WTC11 (cell line): ENCODE measurements at regions not wholly inside any gene's neighbourhood (a gene's known extent, or its start where the extent isn't known, plus 50 kb on each side); places are given as distances from the start of the nearest gene placed in this dataset.

Experiments used
- ATAC-seq: fragments of 200-7000 bp; cut with Tn5 transposase; 2 replicates; pipeline ENCODE4 v1.10.0; 2021; ENCODE audit warnings: mild to moderate bottlenecking, moderate library complexity
- CTCF ChIA-PET: fragments of 300-600 bp; sonication (Branson Sonifier 250); formaldehyde crosslinking; loops from one replicate; lab custom pipeline; 2021; ENCODE audit warnings: antibody characterized with exemption; lab: Charles Lee
- POLR2A ChIA-PET: fragments of 350-600 bp; sonication (Branson Sonifier 250); formaldehyde crosslinking; loops from one replicate; lab custom pipeline; 2021; ENCODE audit warnings: antibody characterized with exemption; lab: Charles Lee
- DNase-seq: peaks from one replicate; pipeline ENCODE4 v3.0.0; 2021; ENCODE audit warnings: low spot score
- H3K27ac Mint-ChIP-seq: 2 replicates; pipeline ENCODE4 v1.8.0; 2021; ENCODE audit warnings: mixed read lengths
- H3K27me3 Mint-ChIP-seq: 2 replicates; pipeline ENCODE4 v1.8.0; 2021; ENCODE audit warnings: low read depth, mild to moderate bottlenecking, moderate library complexity, mixed read lengths
- H3K36me3 Mint-ChIP-seq: 2 replicates; pipeline ENCODE4 v1.8.0; 2021; ENCODE audit warnings: mixed read lengths
- H3K4me1 Mint-ChIP-seq: 2 replicates; pipeline ENCODE4 v1.8.0; 2022; ENCODE audit warnings: mixed read lengths
- H3K4me3 Mint-ChIP-seq: 2 replicates; pipeline ENCODE4 v1.8.0; 2021; ENCODE audit warnings: mild to moderate bottlenecking, moderate library complexity, mixed read lengths
- H3K9me3 Mint-ChIP-seq: 2 replicates; pipeline ENCODE4 v1.8.0; 2021; ENCODE audit warnings: mixed read lengths
- CREB1 ChIP-seq: sonication (generic); formaldehyde crosslinking; IDR thresholded peaks from 2 replicates; pipeline ENCODE4 v1.8.0; 2023; ENCODE audit warnings: mild to moderate bottlenecking, missing genetic modification reagents
- FOXJ3 ChIP-seq: sonication (generic); formaldehyde crosslinking; IDR thresholded peaks from 2 replicates; pipeline ENCODE4 v1.9.0; 2021; ENCODE audit warnings: missing genetic modification reagents, mild to moderate bottlenecking, borderline replicate concordance
- FOXP1 ChIP-seq: sonication (generic); formaldehyde crosslinking; IDR thresholded peaks from 2 replicates; pipeline ENCODE4 v1.8.0; 2022; ENCODE audit warnings: missing genetic modification reagents, mild to moderate bottlenecking, moderate library complexity, borderline replicate concordance
- GABPB1 ChIP-seq: sonication (generic); formaldehyde crosslinking; IDR thresholded peaks from 2 replicates; pipeline ENCODE4 v1.8.1; 2023; ENCODE audit warnings: mild to moderate bottlenecking, missing genetic modification reagents
- JAZF1 ChIP-seq: fragments of 250-450 bp; sonication (Bioruptor Pico); IDR thresholded peaks from 2 replicates; pipeline ENCODE4 v1.9.0; 2021; ENCODE audit warnings: moderate library complexity, mild to moderate bottlenecking, inconsistent platforms
- MXD4 ChIP-seq: fragments of 250-450 bp; sonication (Bioruptor Pico); IDR thresholded peaks from 2 replicates; pipeline ENCODE4 v1.8.0; 2021; ENCODE audit warnings: mild to moderate bottlenecking, moderate library complexity, borderline replicate concordance
- NR2C2 ChIP-seq: sonication (generic); formaldehyde crosslinking; IDR thresholded peaks from 2 replicates; pipeline ENCODE4 v1.8.0; 2022; ENCODE audit warnings: mild to moderate bottlenecking, missing genetic modification reagents
- TEAD4 ChIP-seq: sonication (generic); formaldehyde crosslinking; IDR thresholded peaks from 2 replicates; pipeline ENCODE4 v1.8.0; 2022; ENCODE audit warnings: mild to moderate bottlenecking, missing genetic modification reagents
- ZBTB21 ChIP-seq: sonication (generic); formaldehyde crosslinking; IDR thresholded peaks from 2 replicates; pipeline ENCODE4 v1.8.1; 2023; ENCODE audit warnings: mild to moderate bottlenecking, missing genetic modification reagents, borderline replicate concordance
- ZNF219 ChIP-seq: sonication (generic); formaldehyde crosslinking; IDR thresholded peaks from 2 replicates; pipeline ENCODE4 v1.8.0; 2023; ENCODE audit warnings: missing genetic modification reagents, mild to moderate bottlenecking, borderline replicate concordance
- ZNF317 ChIP-seq: sonication (generic); formaldehyde crosslinking; IDR thresholded peaks from 2 replicates; pipeline ENCODE4 v1.8.1; 2023; ENCODE audit warnings: low read depth, mild to moderate bottlenecking, moderate library complexity, missing genetic modification reagents, borderline replicate concordance
- TF ChIP-seq, protein P1 (sequence below): sonication (generic); formaldehyde crosslinking; IDR thresholded peaks from 2 replicates; pipeline ENCODE4 v1.8.0; 2023; ENCODE audit warnings: mild to moderate bottlenecking, missing genetic modification reagents
- TF ChIP-seq, protein P2 (sequence below): sonication (generic); formaldehyde crosslinking; IDR thresholded peaks from 2 replicates; pipeline ENCODE4 v1.8.1; 2022; ENCODE audit warnings: mild to moderate bottlenecking, missing genetic modification reagents, moderate library complexity, borderline replicate concordance
- TF ChIP-seq, protein P3 (sequence below): fragments of 200-600 bp; IDR thresholded peaks from 2 replicates; pipeline ENCODE4 v1.8.0; 2022; ENCODE audit warnings: antibody characterized with exemption
- TF ChIP-seq, protein P4 (sequence below): sonication (generic); formaldehyde crosslinking; IDR thresholded peaks from 2 replicates; pipeline ENCODE4 v1.8.1; 2023; ENCODE audit warnings: mild to moderate bottlenecking, missing genetic modification reagents
- TF ChIP-seq, protein P5 (sequence below): sonication (generic); formaldehyde crosslinking; IDR thresholded peaks from 2 replicates; pipeline ENCODE4 v1.8.1; 2023; ENCODE audit warnings: mild to moderate bottlenecking, missing genetic modification reagents
- TF ChIP-seq, protein P6 (sequence below): sonication (generic); formaldehyde crosslinking; IDR thresholded peaks from 2 replicates; pipeline ENCODE4 v1.8.1; 2022; ENCODE audit warnings: missing genetic modification reagents, borderline replicate concordance
- TF ChIP-seq, protein P7 (sequence below): sonication (generic); formaldehyde crosslinking; IDR thresholded peaks from 2 replicates; pipeline ENCODE4 v1.8.1; 2022; ENCODE audit warnings: mild to moderate bottlenecking, moderate library complexity, missing genetic modification reagents

DNA sequence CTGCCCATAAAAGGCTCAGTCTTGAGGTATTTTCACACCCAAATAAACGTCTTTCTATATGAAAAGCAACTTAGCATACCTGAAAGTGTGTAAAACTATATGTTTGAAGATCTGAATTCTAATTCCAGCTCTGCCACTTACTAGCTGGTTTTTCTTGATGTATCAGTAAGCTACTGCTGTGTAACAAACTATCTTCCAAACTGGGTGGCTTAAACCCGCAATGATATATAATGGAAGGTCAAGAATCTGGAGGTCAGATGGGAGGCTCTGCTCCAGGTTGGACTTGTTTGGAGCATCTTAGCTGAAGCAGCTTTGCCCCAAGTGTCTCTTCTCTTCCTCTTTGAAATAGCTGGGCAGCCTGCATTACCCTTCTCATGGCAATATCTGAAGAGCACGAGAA lies 164.3 kb upstream of the IRX5 start:
- peaks cover 11% of the 10 kb centered on the region for H3K9me3 Mint-ChIP-seq
- ATAC-seq (no peak), DNase-seq (no peak)
- peaks cover 6% of the 10 kb centered on the region; the same call in 1 of the 2 replicates for H3K36me3 Mint-ChIP-seq
- TF ChIP-seq, protein P1, sequence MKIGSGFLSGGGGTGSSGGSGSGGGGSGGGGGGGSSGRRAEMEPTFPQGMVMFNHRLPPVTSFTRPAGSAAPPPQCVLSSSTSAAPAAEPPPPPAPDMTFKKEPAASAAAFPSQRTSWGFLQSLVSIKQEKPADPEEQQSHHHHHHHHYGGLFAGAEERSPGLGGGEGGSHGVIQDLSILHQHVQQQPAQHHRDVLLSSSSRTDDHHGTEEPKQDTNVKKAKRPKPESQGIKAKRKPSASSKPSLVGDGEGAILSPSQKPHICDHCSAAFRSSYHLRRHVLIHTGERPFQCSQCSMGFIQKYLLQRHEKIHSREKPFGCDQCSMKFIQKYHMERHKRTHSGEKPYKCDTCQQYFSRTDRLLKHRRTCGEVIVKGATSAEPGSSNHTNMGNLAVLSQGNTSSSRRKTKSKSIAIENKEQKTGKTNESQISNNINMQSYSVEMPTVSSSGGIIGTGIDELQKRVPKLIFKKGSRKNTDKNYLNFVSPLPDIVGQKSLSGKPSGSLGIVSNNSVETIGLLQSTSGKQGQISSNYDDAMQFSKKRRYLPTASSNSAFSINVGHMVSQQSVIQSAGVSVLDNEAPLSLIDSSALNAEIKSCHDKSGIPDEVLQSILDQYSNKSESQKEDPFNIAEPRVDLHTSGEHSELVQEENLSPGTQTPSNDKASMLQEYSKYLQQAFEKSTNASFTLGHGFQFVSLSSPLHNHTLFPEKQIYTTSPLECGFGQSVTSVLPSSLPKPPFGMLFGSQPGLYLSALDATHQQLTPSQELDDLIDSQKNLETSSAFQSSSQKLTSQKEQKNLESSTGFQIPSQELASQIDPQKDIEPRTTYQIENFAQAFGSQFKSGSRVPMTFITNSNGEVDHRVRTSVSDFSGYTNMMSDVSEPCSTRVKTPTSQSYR: no peak
- TF ChIP-seq GABPB1 (CRISPR knock-in tag): no peak
- no peak for TF ChIP-seq MXD4 (CRISPR knock-in tag)
- TF ChIP-seq, protein P2, sequence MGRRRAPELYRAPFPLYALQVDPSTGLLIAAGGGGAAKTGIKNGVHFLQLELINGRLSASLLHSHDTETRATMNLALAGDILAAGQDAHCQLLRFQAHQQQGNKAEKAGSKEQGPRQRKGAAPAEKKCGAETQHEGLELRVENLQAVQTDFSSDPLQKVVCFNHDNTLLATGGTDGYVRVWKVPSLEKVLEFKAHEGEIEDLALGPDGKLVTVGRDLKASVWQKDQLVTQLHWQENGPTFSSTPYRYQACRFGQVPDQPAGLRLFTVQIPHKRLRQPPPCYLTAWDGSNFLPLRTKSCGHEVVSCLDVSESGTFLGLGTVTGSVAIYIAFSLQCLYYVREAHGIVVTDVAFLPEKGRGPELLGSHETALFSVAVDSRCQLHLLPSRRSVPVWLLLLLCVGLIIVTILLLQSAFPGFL (CRISPR knock-in tag): no peak
- no peak for TF ChIP-seq CREB1 (CRISPR knock-in tag)
- no peak for TF ChIP-seq ZNF317
- TF ChIP-seq TEAD4 (CRISPR knock-in tag): no peak
- no peak for TF ChIP-seq NR2C2
- no peak for TF ChIP-seq JAZF1 (CRISPR knock-in tag)
- TF ChIP-seq, protein P3, sequence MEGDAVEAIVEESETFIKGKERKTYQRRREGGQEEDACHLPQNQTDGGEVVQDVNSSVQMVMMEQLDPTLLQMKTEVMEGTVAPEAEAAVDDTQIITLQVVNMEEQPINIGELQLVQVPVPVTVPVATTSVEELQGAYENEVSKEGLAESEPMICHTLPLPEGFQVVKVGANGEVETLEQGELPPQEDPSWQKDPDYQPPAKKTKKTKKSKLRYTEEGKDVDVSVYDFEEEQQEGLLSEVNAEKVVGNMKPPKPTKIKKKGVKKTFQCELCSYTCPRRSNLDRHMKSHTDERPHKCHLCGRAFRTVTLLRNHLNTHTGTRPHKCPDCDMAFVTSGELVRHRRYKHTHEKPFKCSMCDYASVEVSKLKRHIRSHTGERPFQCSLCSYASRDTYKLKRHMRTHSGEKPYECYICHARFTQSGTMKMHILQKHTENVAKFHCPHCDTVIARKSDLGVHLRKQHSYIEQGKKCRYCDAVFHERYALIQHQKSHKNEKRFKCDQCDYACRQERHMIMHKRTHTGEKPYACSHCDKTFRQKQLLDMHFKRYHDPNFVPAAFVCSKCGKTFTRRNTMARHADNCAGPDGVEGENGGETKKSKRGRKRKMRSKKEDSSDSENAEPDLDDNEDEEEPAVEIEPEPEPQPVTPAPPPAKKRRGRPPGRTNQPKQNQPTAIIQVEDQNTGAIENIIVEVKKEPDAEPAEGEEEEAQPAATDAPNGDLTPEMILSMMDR: no peak
- TF ChIP-seq ZBTB21 (CRISPR knock-in tag): no peak
- ChIA-PET POLR2A (no interaction called here), CTCF (no interaction called here)
- no peaks in the 10 kb centered on the region for H3K4me1 Mint-ChIP-seq
- no peak overlapping the region for H3K27ac Mint-ChIP-seq
- no peak overlapping the region for H3K4me3 Mint-ChIP-seq
- H3K27me3 Mint-ChIP-seq: no peaks in the 10 kb centered on the region

DNA sequence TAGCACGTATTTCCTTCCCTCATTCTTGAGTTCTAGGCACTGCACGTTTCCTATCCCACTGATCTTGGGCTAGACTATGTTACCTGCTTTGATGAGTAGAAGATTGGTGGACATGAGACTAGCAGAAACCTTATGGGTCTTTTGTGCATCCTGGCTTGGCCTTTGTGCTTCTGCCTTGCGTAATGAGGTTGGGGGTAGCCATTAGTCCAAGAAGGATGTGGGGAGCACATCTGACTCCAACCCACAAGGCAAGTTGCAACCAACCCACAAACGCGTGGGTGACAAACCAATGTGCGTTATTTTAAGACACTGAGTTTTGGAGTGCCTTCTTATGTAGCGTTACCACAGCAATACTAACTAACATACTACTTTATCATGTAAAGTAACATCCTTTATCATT lies 180.4 kb upstream of the IRX5 start:
- POLR2A ChIA-PET: no interaction called here
- ATAC-seq (no peak), DNase-seq (no peak)
- TF ChIP-seq, protein P4, sequence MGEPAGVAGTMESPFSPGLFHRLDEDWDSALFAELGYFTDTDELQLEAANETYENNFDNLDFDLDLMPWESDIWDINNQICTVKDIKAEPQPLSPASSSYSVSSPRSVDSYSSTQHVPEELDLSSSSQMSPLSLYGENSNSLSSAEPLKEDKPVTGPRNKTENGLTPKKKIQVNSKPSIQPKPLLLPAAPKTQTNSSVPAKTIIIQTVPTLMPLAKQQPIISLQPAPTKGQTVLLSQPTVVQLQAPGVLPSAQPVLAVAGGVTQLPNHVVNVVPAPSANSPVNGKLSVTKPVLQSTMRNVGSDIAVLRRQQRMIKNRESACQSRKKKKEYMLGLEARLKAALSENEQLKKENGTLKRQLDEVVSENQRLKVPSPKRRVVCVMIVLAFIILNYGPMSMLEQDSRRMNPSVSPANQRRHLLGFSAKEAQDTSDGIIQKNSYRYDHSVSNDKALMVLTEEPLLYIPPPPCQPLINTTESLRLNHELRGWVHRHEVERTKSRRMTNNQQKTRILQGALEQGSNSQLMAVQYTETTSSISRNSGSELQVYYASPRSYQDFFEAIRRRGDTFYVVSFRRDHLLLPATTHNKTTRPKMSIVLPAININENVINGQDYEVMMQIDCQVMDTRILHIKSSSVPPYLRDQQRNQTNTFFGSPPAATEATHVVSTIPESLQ: no peak
- TF ChIP-seq, protein P5, sequence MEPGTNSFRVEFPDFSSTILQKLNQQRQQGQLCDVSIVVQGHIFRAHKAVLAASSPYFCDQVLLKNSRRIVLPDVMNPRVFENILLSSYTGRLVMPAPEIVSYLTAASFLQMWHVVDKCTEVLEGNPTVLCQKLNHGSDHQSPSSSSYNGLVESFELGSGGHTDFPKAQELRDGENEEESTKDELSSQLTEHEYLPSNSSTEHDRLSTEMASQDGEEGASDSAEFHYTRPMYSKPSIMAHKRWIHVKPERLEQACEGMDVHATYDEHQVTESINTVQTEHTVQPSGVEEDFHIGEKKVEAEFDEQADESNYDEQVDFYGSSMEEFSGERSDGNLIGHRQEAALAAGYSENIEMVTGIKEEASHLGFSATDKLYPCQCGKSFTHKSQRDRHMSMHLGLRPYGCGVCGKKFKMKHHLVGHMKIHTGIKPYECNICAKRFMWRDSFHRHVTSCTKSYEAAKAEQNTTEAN (CRISPR knock-in tag): no peak
- 0 out of 2 replicates have a peak, but pooled peaks cover 2% of the 10 kb centered on the region for H3K36me3 Mint-ChIP-seq
- CTCF ChIA-PET: no interaction called here
- no peak overlapping the region for H3K4me3 Mint-ChIP-seq
- no peak overlapping the region for H3K27ac Mint-ChIP-seq
- H3K9me3 Mint-ChIP-seq: peaks cover 8% of the 10 kb centered on the region
- H3K27me3 Mint-ChIP-seq: no peaks in the 10 kb centered on the region; the same call in 1 of the 2 replicates
- H3K4me1 Mint-ChIP-seq: peaks cover 15% of the 10 kb centered on the region

DNA sequence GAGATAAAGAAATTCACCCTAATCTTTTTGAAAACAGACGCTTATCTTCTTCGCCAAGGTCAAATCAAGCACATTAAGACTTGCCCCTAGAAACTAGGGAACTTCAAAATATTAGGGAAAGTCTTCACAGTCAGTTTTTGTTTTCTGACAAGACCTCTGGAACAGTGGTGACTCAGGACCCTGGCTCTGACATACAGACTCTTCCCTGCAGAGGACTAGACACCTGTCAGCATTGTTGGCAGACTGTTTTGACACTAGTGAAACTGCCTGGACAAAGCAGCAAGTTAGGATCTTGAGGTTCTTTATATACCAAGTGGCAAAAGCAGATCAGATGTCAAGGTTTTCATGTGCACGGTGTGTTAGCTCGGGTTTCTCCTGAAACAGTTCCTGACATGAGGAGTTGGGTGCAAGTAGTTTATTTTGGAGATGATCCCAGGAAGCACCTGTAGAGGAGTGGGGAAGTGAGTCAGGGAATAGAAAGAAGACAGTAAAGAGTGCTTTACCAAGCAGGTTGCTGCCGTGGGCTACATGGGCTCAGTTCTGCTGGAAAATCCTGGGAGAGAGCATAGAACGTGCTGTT lies 182.0 kb upstream of the IRX5 start:
- no peak for ATAC-seq
- TF ChIP-seq, protein P6, sequence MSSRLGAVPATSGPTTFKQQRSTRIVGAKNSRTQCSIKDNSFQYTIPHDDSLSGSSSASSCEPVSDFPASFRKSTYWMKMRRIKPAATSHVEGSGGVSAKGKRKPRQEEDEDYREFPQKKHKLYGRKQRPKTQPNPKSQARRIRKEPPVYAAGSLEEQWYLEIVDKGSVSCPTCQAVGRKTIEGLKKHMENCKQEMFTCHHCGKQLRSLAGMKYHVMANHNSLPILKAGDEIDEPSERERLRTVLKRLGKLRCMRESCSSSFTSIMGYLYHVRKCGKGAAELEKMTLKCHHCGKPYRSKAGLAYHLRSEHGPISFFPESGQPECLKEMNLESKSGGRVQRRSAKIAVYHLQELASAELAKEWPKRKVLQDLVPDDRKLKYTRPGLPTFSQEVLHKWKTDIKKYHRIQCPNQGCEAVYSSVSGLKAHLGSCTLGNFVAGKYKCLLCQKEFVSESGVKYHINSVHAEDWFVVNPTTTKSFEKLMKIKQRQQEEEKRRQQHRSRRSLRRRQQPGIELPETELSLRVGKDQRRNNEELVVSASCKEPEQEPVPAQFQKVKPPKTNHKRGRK (CRISPR knock-in tag): no peak
- TF ChIP-seq FOXP1 (CRISPR knock-in tag): no peak
- TF ChIP-seq, protein P5 (CRISPR knock-in tag): no peak
- no peak for TF ChIP-seq ZNF219
- TF ChIP-seq, protein P7, sequence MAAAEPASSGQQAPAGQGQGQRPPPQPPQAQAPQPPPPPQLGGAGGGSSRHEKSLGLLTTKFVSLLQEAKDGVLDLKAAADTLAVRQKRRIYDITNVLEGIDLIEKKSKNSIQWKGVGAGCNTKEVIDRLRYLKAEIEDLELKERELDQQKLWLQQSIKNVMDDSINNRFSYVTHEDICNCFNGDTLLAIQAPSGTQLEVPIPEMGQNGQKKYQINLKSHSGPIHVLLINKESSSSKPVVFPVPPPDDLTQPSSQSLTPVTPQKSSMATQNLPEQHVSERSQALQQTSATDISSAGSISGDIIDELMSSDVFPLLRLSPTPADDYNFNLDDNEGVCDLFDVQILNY (CRISPR knock-in tag): no peak
- TF ChIP-seq GABPB1 (CRISPR knock-in tag): no peak
- TF ChIP-seq FOXJ3 (CRISPR knock-in tag): no peak
- H3K27ac Mint-ChIP-seq: no peak overlapping the region
- peaks cover 14% of the 10 kb centered on the region for H3K9me3 Mint-ChIP-seq
- DNase-seq: no peak
- H3K36me3 Mint-ChIP-seq: 0 out of 2 replicates have a peak, but pooled peaks cover 2% of the 10 kb centered on the region
- H3K4me3 Mint-ChIP-seq: no peak overlapping the region
- CTCF ChIA-PET: no interaction called here
- POLR2A ChIA-PET: no interaction called here
- peaks cover 18% of the 10 kb centered on the region for H3K4me1 Mint-ChIP-seq
- peaks cover 3% of the 10 kb centered on the region; the same call in 1 of the 2 replicates for H3K27me3 Mint-ChIP-seq
